NCI-H2171 treated with DMSO at 0.1 percent for 48 hours (cell line): ENCODE measurements at regions not wholly inside any gene's neighbourhood (a gene's known extent, or its start where the extent isn't known, plus 50 kb on each side); places are given as distances from the start of the nearest gene placed in this dataset.

Source experiments
- DNase-seq: peaks from one replicate; lab custom pipeline; 2025; lab: John Stamatoyannopoulos, UW

GRCh38 chr6:150712505-150713252 is 113.0 kb downstream of the PLEKHG1 start:
- no peak for DNase-seq

GRCh38 chr6:150713487-150713886 is 113.8 kb downstream of the PLEKHG1 start:
- DNase-seq, result no peak

GRCh38 chr6:150713931-150714330 is 114.2 kb downstream of the PLEKHG1 start:
- DNase-seq, result no peak

- no peak for DNase-seq
These were observed 115.4 kb downstream of the PLEKHG1 start for GRCh38 chr6:150715133-150715532.

GRCh38 chr6:150717419-150717818 is 117.7 kb downstream of the PLEKHG1 start:
- DNase-seq, result peak; percentile 80

- DNase-seq, result no peak
These were observed 119.5 kb downstream of the PLEKHG1 start for GRCh38 chr6:150719099-150719766.

- no peak for DNase-seq
These were observed 120.1 kb downstream of the PLEKHG1 start for GRCh38 chr6:150719831-150720230.

- peak; percentile 6 for DNase-seq
These were observed 121.1 kb downstream of the PLEKHG1 start for GRCh38 chr6:150720774-150721233.

- no peak for DNase-seq
These were observed 122.0 kb downstream of the PLEKHG1 start for GRCh38 chr6:150721418-150722266.

GRCh38 chr6:150722614-150723344 is 123.1 kb downstream of the PLEKHG1 start:
- no peak for DNase-seq

GRCh38 chr6:150723345-150723658 is 123.6 kb downstream of the PLEKHG1 start:
- no peak for DNase-seq

GRCh38 chr6:150723857-150724256 is 124.2 kb downstream of the PLEKHG1 start:
- no peak for DNase-seq

GRCh38 chr6:150725795-150726194 is 126.1 kb downstream of the PLEKHG1 start:
- DNase-seq, result no peak

- no peak for DNase-seq
These were observed 129.6 kb downstream of the PLEKHG1 start for GRCh38 chr6:150729188-150729748.

- DNase-seq, result no peak
These were observed 131.2 kb downstream of the PLEKHG1 start for GRCh38 chr6:150730801-150731457.

- no peak for DNase-seq
These were observed 132.6 kb upstream of the MTHFD1L start for GRCh38 chr6:150732765-150733539.

GRCh38 chr6:150733726-150734125 is 131.8 kb upstream of the MTHFD1L start:
- DNase-seq, result no peak

GRCh38 chr6:150734235-150734634 is 131.3 kb upstream of the MTHFD1L start:
- no peak for DNase-seq

GRCh38 chr6:150735341-150735851 is 130.1 kb upstream of the MTHFD1L start:
- no peak for DNase-seq

- no peak for DNase-seq
These were observed 127.3 kb upstream of the MTHFD1L start for GRCh38 chr6:150738092-150738629.
